ENCODE measurements at regions not wholly inside any gene's neighbourhood (a gene's known extent, or its start where the extent isn't known, plus 50 kb on each side); places are given as distances from the start of the nearest gene placed in this dataset.

GRCh38 chr13:103134271-103134670, 68.1 kb upstream of the SLC10A2 start (continued):
- TF ChIP-seq BRCA1 (IDR thresholded peaks at IDR 0.05; ENCODE audit: low read depth, low read length) (no peak), CBX5 (IDR thresholded peaks at IDR 0.05; ENCODE audit: low read depth, low read length) (no peak), GTF2F1 (IDR thresholded peaks at IDR 0.05; ENCODE audit: borderline replicate concordance, low read depth, low read length) (no peak), SUZ12 (IDR thresholded peaks at IDR 0.05; ENCODE audit: low read length) (no peak)
